HepG2 (cell line): ENCODE measurements at regions not wholly inside any gene's neighbourhood (a gene's known extent, or its start where the extent isn't known, plus 50 kb on each side); places are given as distances from the start of the nearest gene placed in this dataset.

Experiments used
- ATAC-seq: fragments of 200-7000 bp; cut with Tn5 transposase; 3 replicates; pipeline ENCODE4 v1.9.1; 2020; ENCODE audit warnings: mild to moderate bottlenecking, moderate library complexity
- BruUV-seq: library from RNA; stranded (reverse); fragments of 400-500 nt; replicated peaks from 2 replicates; lab custom pipeline; 2021; lab: Mats Ljungman, UMichigan
- CTCF ChIA-PET: fragments of 300-600 bp; formaldehyde crosslinking; extraction: SDS; loops from one replicate; lab custom pipeline; 2021; ENCODE audit warnings: low total read pairs, inconsistent platforms, low intra/inter-chr PET ratio; lab: Yijun Ruan, JAX
- POLR2A ChIA-PET: fragments of 350-600 bp; sonication (Branson Sonifier 250); formaldehyde crosslinking; loops from one replicate; lab custom pipeline; 2020; ENCODE audit warnings: antibody characterized with exemption, inconsistent platforms; lab: Yijun Ruan, JAX
- DNase-seq: peaks from one replicate; pipeline ENCODE4 v3.0.0-alpha.2; 2015; ENCODE audit warnings: low spot score
- FAIRE-seq: peaks from 3 replicates; lab custom pipeline; 2011; peaks lifted over from hg19 to GRCh38; lab: Jason Lieb, UNC
- H2AFZ ChIP-seq: one replicate; pipeline ENCODE4 v1.6.1; 2011; ENCODE audit warnings: low read length, inconsistent platforms
- H3K27ac ChIP-seq: fragments of 300-600 bp; 3 replicates; pipeline ENCODE4 v1.8.0; 2011; ENCODE audit warnings: mixed run types, mild to moderate bottlenecking, mixed read lengths, low read length, inconsistent platforms; ENCODE audit not compliant: insufficient read depth; ENCODE audit errors: extremely low read length
- H3K27me3 ChIP-seq, 2 experiments: fragments of 200-600 bp in 1 of 2; 2 replicates in 1 of 2; 3 replicates in 1 of 2; pipeline versions ENCODE4 v1.6.0 to v1.8.0; 2011; ENCODE audit warnings: low read length in 2 of 2, mild to moderate bottlenecking in 2 of 2, moderate library complexity in 2 of 2, inconsistent platforms in 1 of 2; ENCODE audit not compliant: insufficient read depth in 2 of 2, control insufficient read depth in 1 of 2
- H3K36me3 ChIP-seq, 2 experiments: fragments of 200-600 bp in 1 of 2; replicated peaks in 1 of 2; 2 replicates in 1 of 2; 3 replicates in 1 of 2; pipeline versions ENCODE4 v1.5.1 to v1.8.0; 2011; ENCODE audit warnings: low read length in 2 of 2, inconsistent platforms in 1 of 2; ENCODE audit not compliant: insufficient read depth in 2 of 2, control insufficient read depth in 1 of 2
- H3K4me1 ChIP-seq: 2 replicates; pipeline ENCODE4 v1.5.1; 2012; ENCODE audit warnings: low read length, inconsistent platforms; ENCODE audit not compliant: insufficient read depth
- H3K4me2 ChIP-seq: 2 replicates; pipeline ENCODE4 v1.6.0; 2011; ENCODE audit warnings: low read depth, low read length, inconsistent platforms
- H3K4me3 ChIP-seq, 3 experiments: fragments of 200-600 bp in 1 of 3; sonication (generic), shearing (Covaris generic) in 1 of 3; replicated peaks in 1 of 3; 2 replicates each; pipeline ENCODE4 v1.5.1; 2011 to 2016; ENCODE audit warnings: low read length in 3 of 3, inconsistent platforms in 2 of 3, low read depth in 2 of 3, mild to moderate bottlenecking in 2 of 3, control low read depth in 1 of 3, mixed read lengths in 1 of 3; ENCODE audit not compliant: insufficient read depth in 1 of 3
- H3K79me2 ChIP-seq: one replicate; pipeline ENCODE4 v1.6.1; 2011; ENCODE audit warnings: low read length, inconsistent platforms; ENCODE audit not compliant: insufficient read depth
- H3K9ac ChIP-seq: 2 replicates; pipeline ENCODE4 v1.6.0; 2011; ENCODE audit warnings: mild to moderate bottlenecking, low read depth, low read length, inconsistent platforms; ENCODE audit not compliant: insufficient read depth
- H3K9me3 ChIP-seq: 2 replicates; pipeline ENCODE4 v1.5.1; 2012; ENCODE audit warnings: mild to moderate bottlenecking, low read length
- H4K20me1 ChIP-seq: 2 replicates; pipeline ENCODE4 v1.6.0; 2011; ENCODE audit warnings: inconsistent platforms, mild to moderate bottlenecking, low read length, moderate library complexity; ENCODE audit not compliant: insufficient read depth
- ARNT2 ChIP-seq: sonication (generic); formaldehyde crosslinking; IDR thresholded peaks from 2 replicates; pipeline ENCODE4 v1.8.0; 2022; ENCODE audit warnings: mild to moderate bottlenecking, low read depth, missing genetic modification reagents, moderate library complexity
- ATAD3A ChIP-seq: sonication (generic); formaldehyde crosslinking; IDR thresholded peaks from 2 replicates; pipeline ENCODE4 v1.4.0; 2020; ENCODE audit warnings: missing genetic modification reagents
- BHLHE40 ChIP-seq: IDR thresholded peaks from 2 replicates; pipeline ENCODE4 v1.6.1; 2011; ENCODE audit warnings: low read length, improper control_type of control experiment
- CEBPG ChIP-seq: IDR thresholded peaks from 2 replicates; pipeline ENCODE4 v1.6.1; 2016
- ELF3 ChIP-seq: IDR thresholded peaks from 2 replicates; pipeline ENCODE4 v1.6.1; 2016; ENCODE audit warnings: missing genetic modification reagents, missing compliant biosample characterization
- ISL2 ChIP-seq: sonication (generic); formaldehyde crosslinking; IDR thresholded peaks from 2 replicates; pipeline ENCODE4 v1.5.0; 2020; ENCODE audit warnings: missing genetic modification reagents
- ISX ChIP-seq: sonication (generic); formaldehyde crosslinking; conservative IDR thresholded peaks from 2 replicates; pipeline ENCODE4 v1.5.0; 2020; ENCODE audit warnings: missing genetic modification reagents
- NFE2 ChIP-seq: sonication (generic); formaldehyde crosslinking; IDR thresholded peaks from 2 replicates; pipeline ENCODE4 v1.4.0; 2020; ENCODE audit warnings: missing genetic modification reagents
- STAT5B ChIP-seq: sonication (generic); formaldehyde crosslinking; IDR thresholded peaks from 2 replicates; pipeline ENCODE4 v1.4.0; 2020; ENCODE audit warnings: missing genetic modification reagents
- ZNF207 ChIP-seq: fragments of 450-650 bp; IDR thresholded peaks from 2 replicates; pipeline ENCODE4 v1.6.1; 2016; ENCODE audit warnings: antibody characterized with exemption, borderline replicate concordance
- ZNF564 ChIP-seq: sonication (generic); formaldehyde crosslinking; IDR thresholded peaks from 2 replicates; pipeline ENCODE4 v1.8.1; 2023; ENCODE audit warnings: mild to moderate bottlenecking, missing genetic modification reagents
- WGBS: methylation state at CpG from one replicate; pipeline ENCODE4 v1.1.6; 2017; ENCODE audit warnings: low lambda C conversion rate; 5-methylcytosine and 5-hydroxymethylcytosine counted together
- in situ Hi-C: cut with HindIII; loops from 2 replicates; pipeline ENCODE4 v1.10.0; 2017; ENCODE audit warnings: low pct_unique_long_range_greater_than_20kb; ENCODE audit not compliant: extremely low pct_ligation_motif_present
- intact Hi-C: fragments of 100-400 bp; cut with micrococcal nuclease; formaldehyde crosslinking; loops from one replicate; pipeline ENCODE4 v1.10.0; 2022; ENCODE audit not compliant: unreplicated experiment
- TF ChIP-seq, protein P1 (sequence below), 2 experiments: sonication (generic) in 1 of 2; formaldehyde crosslinking in 1 of 2; IDR thresholded peaks; 2 replicates each; pipeline versions ENCODE4 v1.5.1 to v1.6.1; 2011 to 2020; ENCODE audit warnings: borderline replicate concordance in 1 of 2, low read depth in 1 of 2, low read length in 1 of 2, mild to moderate bottlenecking in 1 of 2, missing genetic modification reagents in 1 of 2, moderate library complexity in 1 of 2
- TF ChIP-seq, protein P2 (sequence below): sonication (generic); formaldehyde crosslinking; IDR thresholded peaks from 2 replicates; pipeline ENCODE4 v1.5.0; 2020; ENCODE audit warnings: mild to moderate bottlenecking, missing genetic modification reagents
- TF ChIP-seq, protein P3 (sequence below): sonication (generic); formaldehyde crosslinking; IDR thresholded peaks from 2 replicates; pipeline ENCODE4 v1.9.0; 2021; ENCODE audit warnings: missing genetic modification reagents, borderline replicate concordance
- TF ChIP-seq, protein P4 (sequence below): sonication (generic); formaldehyde crosslinking; IDR thresholded peaks from 2 replicates; pipeline ENCODE4 v1.4.0; 2020; ENCODE audit warnings: low read depth, missing genetic modification reagents

DNA sequence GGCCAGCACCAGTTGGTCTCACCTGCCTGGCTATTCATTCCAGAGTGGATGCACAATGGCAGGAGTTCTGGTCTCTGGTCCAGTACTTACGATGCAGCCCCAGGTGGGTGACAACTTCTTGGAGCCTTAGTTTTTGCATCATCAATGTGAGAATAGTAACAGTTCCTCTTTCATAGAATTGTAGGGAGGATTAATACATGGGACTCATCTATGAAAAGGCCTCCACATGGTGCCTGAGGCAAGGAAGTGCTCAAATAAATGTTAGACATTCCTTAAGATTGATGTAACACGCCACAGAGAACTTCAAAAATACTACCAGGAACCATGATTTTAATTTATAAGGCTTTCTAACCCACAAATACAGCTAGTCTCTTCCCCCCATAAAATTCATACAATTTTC lies 120.1 kb upstream of the CHST15 start (continued):
- TF ChIP-seq, protein P1, sequence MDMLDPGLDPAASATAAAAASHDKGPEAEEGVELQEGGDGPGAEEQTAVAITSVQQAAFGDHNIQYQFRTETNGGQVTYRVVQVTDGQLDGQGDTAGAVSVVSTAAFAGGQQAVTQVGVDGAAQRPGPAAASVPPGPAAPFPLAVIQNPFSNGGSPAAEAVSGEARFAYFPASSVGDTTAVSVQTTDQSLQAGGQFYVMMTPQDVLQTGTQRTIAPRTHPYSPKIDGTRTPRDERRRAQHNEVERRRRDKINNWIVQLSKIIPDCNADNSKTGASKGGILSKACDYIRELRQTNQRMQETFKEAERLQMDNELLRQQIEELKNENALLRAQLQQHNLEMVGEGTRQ (IDR thresholded peaks at IDR 0.05; ENCODE audit: low read depth, low read length): no peak
- TF ChIP-seq, protein P1 (CRISPR knock-in tag; IDR thresholded peaks at IDR 0.05; ENCODE audit: borderline replicate concordance): no peak
- TF ChIP-seq, protein P2, sequence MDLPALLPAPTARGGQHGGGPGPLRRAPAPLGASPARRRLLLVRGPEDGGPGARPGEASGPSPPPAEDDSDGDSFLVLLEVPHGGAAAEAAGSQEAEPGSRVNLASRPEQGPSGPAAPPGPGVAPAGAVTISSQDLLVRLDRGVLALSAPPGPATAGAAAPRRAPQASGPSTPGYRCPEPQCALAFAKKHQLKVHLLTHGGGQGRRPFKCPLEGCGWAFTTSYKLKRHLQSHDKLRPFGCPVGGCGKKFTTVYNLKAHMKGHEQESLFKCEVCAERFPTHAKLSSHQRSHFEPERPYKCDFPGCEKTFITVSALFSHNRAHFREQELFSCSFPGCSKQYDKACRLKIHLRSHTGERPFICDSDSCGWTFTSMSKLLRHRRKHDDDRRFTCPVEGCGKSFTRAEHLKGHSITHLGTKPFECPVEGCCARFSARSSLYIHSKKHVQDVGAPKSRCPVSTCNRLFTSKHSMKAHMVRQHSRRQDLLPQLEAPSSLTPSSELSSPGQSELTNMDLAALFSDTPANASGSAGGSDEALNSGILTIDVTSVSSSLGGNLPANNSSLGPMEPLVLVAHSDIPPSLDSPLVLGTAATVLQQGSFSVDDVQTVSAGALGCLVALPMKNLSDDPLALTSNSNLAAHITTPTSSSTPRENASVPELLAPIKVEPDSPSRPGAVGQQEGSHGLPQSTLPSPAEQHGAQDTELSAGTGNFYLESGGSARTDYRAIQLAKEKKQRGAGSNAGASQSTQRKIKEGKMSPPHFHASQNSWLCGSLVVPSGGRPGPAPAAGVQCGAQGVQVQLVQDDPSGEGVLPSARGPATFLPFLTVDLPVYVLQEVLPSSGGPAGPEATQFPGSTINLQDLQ (CRISPR knock-in tag): no peak
- TF ChIP-seq ELF3 (CRISPR knock-in tag): no peak
- TF ChIP-seq ISX (CRISPR knock-in tag): no peak

DNA sequence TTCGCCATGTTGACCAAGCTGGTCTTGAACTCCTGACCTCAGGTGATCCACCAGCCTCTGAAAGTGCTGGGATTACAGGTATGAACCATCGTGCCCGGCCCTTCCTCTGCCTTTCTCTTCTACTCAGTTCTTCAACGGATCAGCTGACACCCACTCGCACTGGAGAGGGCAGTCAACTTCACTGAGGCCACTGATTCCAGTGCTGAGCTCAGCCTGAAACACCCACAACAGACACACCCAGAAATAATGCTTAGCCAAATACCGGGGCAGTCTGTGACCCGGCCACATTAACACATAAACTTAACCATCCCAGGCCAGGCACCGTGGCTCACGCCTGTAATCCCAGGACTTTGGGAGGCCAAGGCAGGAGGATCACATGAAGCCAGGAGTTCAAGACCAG lies 119.3 kb upstream of the CHST15 start:
- Histone ChIP-seq H3K79me2 (no peaks in the 10 kb centered on the region), H3K27me3 (peaks cover 2 to 12% of the 10 kb centered on the region in 2 experiments; a peak in 1 of 5 replicates), H3K36me3 (no peaks in the 10 kb centered on the region), H3K4me2 (no peak overlapping the region), H3K4me3 (no peak overlapping the region), H3K4me1 (no peaks in the 10 kb centered on the region), H3K9ac (no peak overlapping the region), H3K9me3 (peaks cover 15% of the 10 kb centered on the region; the same call in 1 of the 2 replicates), H2AFZ (no peak overlapping the region), H3K27ac (no peak overlapping the region), H4K20me1 (no peaks in the 10 kb centered on the region)
- in situ Hi-C loops: no loop called here
- ATAC-seq (no peak), DNase-seq (no peak), FAIRE-seq (no peak)
- BruUV-seq: no TSS peak
- CTCF ChIA-PET: no interaction called here
- POLR2A ChIA-PET: no interaction called here
- WGBS: 68% methylated on average over 9 of the region's 9 CpGs
- intact Hi-C loops: no loop called here
- no peak for TF ChIP-seq BHLHE40
- TF ChIP-seq ZNF564: no peak
- TF ChIP-seq STAT5B (CRISPR knock-in tag): no peak
- no peak for TF ChIP-seq ATAD3A
- TF ChIP-seq NFE2: no peak
- TF ChIP-seq, protein P3, sequence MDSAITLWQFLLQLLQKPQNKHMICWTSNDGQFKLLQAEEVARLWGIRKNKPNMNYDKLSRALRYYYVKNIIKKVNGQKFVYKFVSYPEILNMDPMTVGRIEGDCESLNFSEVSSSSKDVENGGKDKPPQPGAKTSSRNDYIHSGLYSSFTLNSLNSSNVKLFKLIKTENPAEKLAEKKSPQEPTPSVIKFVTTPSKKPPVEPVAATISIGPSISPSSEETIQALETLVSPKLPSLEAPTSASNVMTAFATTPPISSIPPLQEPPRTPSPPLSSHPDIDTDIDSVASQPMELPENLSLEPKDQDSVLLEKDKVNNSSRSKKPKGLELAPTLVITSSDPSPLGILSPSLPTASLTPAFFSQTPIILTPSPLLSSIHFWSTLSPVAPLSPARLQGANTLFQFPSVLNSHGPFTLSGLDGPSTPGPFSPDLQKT (CRISPR knock-in tag): no peak
- TF ChIP-seq ZNF207: no peak
- TF ChIP-seq ISL2 (CRISPR knock-in tag): no peak
- TF ChIP-seq ARNT2 (CRISPR knock-in tag): no peak
- TF ChIP-seq, protein P4, sequence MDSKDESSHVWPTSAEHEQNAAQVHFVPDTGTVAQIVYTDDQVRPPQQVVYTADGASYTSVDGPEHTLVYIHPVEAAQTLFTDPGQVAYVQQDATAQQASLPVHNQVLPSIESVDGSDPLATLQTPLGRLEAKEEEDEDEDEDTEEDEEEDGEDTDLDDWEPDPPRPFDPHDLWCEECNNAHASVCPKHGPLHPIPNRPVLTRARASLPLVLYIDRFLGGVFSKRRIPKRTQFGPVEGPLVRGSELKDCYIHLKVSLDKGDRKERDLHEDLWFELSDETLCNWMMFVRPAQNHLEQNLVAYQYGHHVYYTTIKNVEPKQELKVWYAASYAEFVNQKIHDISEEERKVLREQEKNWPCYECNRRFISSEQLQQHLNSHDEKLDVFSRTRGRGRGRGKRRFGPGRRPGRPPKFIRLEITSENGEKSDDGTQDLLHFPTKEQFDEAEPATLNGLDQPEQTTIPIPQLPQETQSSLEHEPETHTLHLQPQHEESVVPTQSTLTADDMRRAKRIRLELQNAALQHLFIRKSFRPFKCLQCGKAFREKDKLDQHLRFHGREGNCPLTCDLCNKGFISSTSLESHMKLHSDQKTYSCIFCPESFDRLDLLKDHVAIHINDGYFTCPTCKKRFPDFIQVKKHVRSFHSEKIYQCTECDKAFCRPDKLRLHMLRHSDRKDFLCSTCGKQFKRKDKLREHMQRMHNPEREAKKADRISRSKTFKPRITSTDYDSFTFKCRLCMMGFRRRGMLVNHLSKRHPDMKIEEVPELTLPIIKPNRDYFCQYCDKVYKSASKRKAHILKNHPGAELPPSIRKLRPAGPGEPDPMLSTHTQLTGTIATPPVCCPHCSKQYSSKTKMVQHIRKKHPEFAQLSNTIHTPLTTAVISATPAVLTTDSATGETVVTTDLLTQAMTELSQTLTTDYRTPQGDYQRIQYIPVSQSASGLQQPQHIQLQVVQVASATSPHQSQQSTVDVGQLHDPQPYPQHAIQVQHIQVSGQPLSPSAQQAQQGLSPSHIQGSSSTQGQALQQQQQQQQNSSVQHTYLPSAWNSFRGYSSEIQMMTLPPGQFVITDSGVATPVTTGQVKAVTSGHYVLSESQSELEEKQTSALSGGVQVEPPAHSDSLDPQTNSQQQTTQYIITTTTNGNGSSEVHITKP (CRISPR knock-in tag): no peak
- TF ChIP-seq CEBPG (CRISPR knock-in tag): no peak
